Endothelial cell of umbilical vein (primary cell): ENCODE measurements at regions not wholly inside any gene's neighbourhood (a gene's known extent, or its start where the extent isn't known, plus 50 kb on each side); places are given as distances from the start of the nearest gene placed in this dataset.

Experiments
- BruUV-seq: library from RNA; stranded (reverse); fragments of 400-500 nt; replicated peaks from 2 replicates; lab custom pipeline; 2021; lab: Mats Ljungman, UMichigan
- CTCF ChIA-PET: fragments of 300-600, 350-600 bp; sonication (Branson Sonifier 250); formaldehyde crosslinking; loops from one replicate; lab custom pipeline; 2021; ENCODE audit warnings: antibody characterized with exemption, inconsistent platforms; lab: Charles Lee
- POLR2A ChIA-PET: fragments of 300-600, 350-600 bp; sonication (Branson Sonifier 250); formaldehyde crosslinking; loops from one replicate; lab custom pipeline; 2021; ENCODE audit warnings: antibody characterized with exemption, inconsistent platforms; lab: Charles Lee
- DNase-seq: peaks from one replicate; pipeline ENCODE4 v3.0.0-alpha.2; 2011; ENCODE audit warnings: low read depth, low spot score
- FAIRE-seq: peaks from 2 replicates; lab custom pipeline; 2011; peaks lifted over from hg19 to GRCh38; lab: Jason Lieb, UNC
- H2AFZ ChIP-seq: 2 replicates; pipeline ENCODE4 v1.6.0; 2012; ENCODE audit warnings: low read depth, low read length, control low read depth, inconsistent platforms
- H3K27ac ChIP-seq: 2 replicates; pipeline ENCODE4 v1.5.1; 2011; ENCODE audit warnings: low read depth, mild to moderate bottlenecking, control low read depth, low read length, moderate library complexity; ENCODE audit not compliant: insufficient read depth
- H3K27me3 ChIP-seq, 2 experiments: 2 replicates each; pipeline versions ENCODE4 v1.6.0 to v1.6.1; 2011; ENCODE audit warnings: low read length in 2 of 2, mixed read lengths in 1 of 2; ENCODE audit not compliant: control insufficient read depth in 2 of 2, insufficient read depth in 2 of 2
- H3K36me3 ChIP-seq, 2 experiments: 2 replicates in 1 of 2; 3 replicates in 1 of 2; pipeline ENCODE4 v1.5.1; 2011; ENCODE audit warnings: low read length in 2 of 2, mild to moderate bottlenecking in 1 of 2, moderate library complexity in 1 of 2; ENCODE audit not compliant: control insufficient read depth in 2 of 2, insufficient read depth in 2 of 2; ENCODE audit errors: extremely low read depth in 1 of 2
- H3K4me1 ChIP-seq: 3 replicates; pipeline ENCODE4 v1.5.1; 2011; ENCODE audit warnings: mild to moderate bottlenecking, low read length; ENCODE audit not compliant: control insufficient read depth, insufficient read depth; ENCODE audit errors: extremely low read depth
- H3K4me2 ChIP-seq: 2 replicates; pipeline ENCODE4 v1.6.1; 2011; ENCODE audit warnings: low read length, control low read depth, mixed read lengths; ENCODE audit not compliant: insufficient read depth
- H3K4me3 ChIP-seq, 3 experiments: fragments of 200-600 bp in 1 of 3; sonication (generic), shearing (Covaris generic) in 1 of 3; replicated peaks in 1 of 3; 2 replicates each; pipeline ENCODE4 v1.5.1; 2011 to 2016; ENCODE audit warnings: control low read depth in 3 of 3, low read length in 3 of 3, mild to moderate bottlenecking in 2 of 3, inconsistent platforms in 1 of 3, low read depth in 1 of 3, moderate library complexity in 1 of 3; ENCODE audit not compliant: insufficient read depth in 1 of 3
- H3K79me2 ChIP-seq: 2 replicates; pipeline ENCODE4 v1.6.0; 2012; ENCODE audit warnings: low read length, inconsistent platforms; ENCODE audit not compliant: control insufficient read depth, insufficient read depth
- H3K9ac ChIP-seq: replicated peaks from 2 replicates; pipeline ENCODE3; 2011; ENCODE audit warnings: low read length, control low read depth; ENCODE audit not compliant: insufficient read depth; ENCODE audit errors: extremely low read depth
- H3K9me1 ChIP-seq: replicated peaks from 3 replicates; pipeline ENCODE4 v1.6.0; 2011; ENCODE audit warnings: mild to moderate bottlenecking, low read length; ENCODE audit not compliant: control insufficient read depth, insufficient read depth; ENCODE audit errors: extremely low read depth
- H3K9me3 ChIP-seq: replicated peaks from 2 replicates; pipeline ENCODE4 v1.5.1; 2012; ENCODE audit warnings: low read length, inconsistent platforms; ENCODE audit not compliant: control insufficient read depth, insufficient read depth
- H4K20me1 ChIP-seq: replicated peaks from 2 replicates; pipeline ENCODE3; 2011; ENCODE audit warnings: mild to moderate bottlenecking, low read length; ENCODE audit not compliant: control insufficient read depth, insufficient read depth; ENCODE audit errors: extremely low read depth
- CTCF ChIP-seq, 2 donors: IDR thresholded peaks; 1 replicate in 1 of 2; 2 replicates in 1 of 2; pipeline ENCODE4 v1.5.1; 2011; ENCODE audit warnings: low read length in 2 of 2, mild to moderate bottlenecking in 2 of 2, moderate library complexity in 2 of 2, control low read depth in 1 of 2, inconsistent platforms in 1 of 2, low read depth in 1 of 2; ENCODE audit not compliant: insufficient read depth in 1 of 2; ENCODE audit errors: extremely low read depth in 1 of 2
- EZH2 ChIP-seq: IDR thresholded peaks from 2 replicates; pipeline ENCODE4 v1.6.1; 2012; ENCODE audit warnings: borderline replicate concordance, low read depth, mild to moderate bottlenecking, moderate library complexity, low read length, inconsistent platforms; ENCODE audit not compliant: severe bottlenecking
- FOS ChIP-seq: IDR thresholded peaks from 2 replicates; pipeline ENCODE4 v1.6.1; 2011; ENCODE audit warnings: mild to moderate bottlenecking, low read length, moderate library complexity, borderline replicate concordance; ENCODE audit not compliant: insufficient read depth
- GATA2 ChIP-seq: IDR thresholded peaks from 2 replicates; pipeline ENCODE4 v1.7.0; 2011; ENCODE audit warnings: low read depth, mild to moderate bottlenecking, moderate library complexity, mixed read lengths, low read length; ENCODE audit not compliant: insufficient read length, insufficient read depth
- JUN ChIP-seq: IDR thresholded peaks from 2 replicates; pipeline ENCODE4 v1.6.1; 2011; ENCODE audit warnings: borderline replicate concordance, low read depth; ENCODE audit not compliant: insufficient read length, insufficient read depth
- MAX ChIP-seq: IDR thresholded peaks from 2 replicates; pipeline ENCODE4 v1.6.1; 2011; ENCODE audit not compliant: insufficient read depth, insufficient read length
- MYC ChIP-seq: IDR thresholded peaks from one replicate; pipeline ENCODE4 v1.6.1; 2011; ENCODE audit warnings: mild to moderate bottlenecking, low read depth, low read length
- POLR2A ChIP-seq: IDR thresholded peaks from 2 replicates; pipeline ENCODE4 v1.6.1; 2012; ENCODE audit warnings: low read depth, mild to moderate bottlenecking, control low read depth, low read length
- POLR2AphosphoS5 ChIP-seq: IDR thresholded peaks from 2 replicates; pipeline ENCODE4 v1.6.1; 2012; ENCODE audit warnings: low read depth, mild to moderate bottlenecking, control low read depth, low read length, moderate library complexity; ENCODE audit not compliant: insufficient read depth
- dilution Hi-C: fragments of 300-500 bp; cut with MboI; formaldehyde crosslinking; loops from one replicate; pipeline ENCODE4 v1.15.0; 2019; ENCODE audit warnings: low sequenced_read_pairs; ENCODE audit not compliant: extremely low pct_ligation_motif_present
- intact Hi-C: fragments of 100-400 bp; cut with micrococcal nuclease; formaldehyde crosslinking; loops from one replicate; pipeline ENCODE4 v1.10.0; 2022

- Histone ChIP-seq H3K27ac (no peak overlapping the region), H3K9me1 (no peaks in the 10 kb centered on the region), H2AFZ (no peak overlapping the region), H3K9ac (no peak overlapping the region), H3K4me3 (no peak overlapping the region), H4K20me1 (no peaks in the 10 kb centered on the region), H3K27me3 (peaks cover 4 to 13% of the 10 kb centered on the region in 2 experiments), H3K79me2 (no peaks in the 10 kb centered on the region), H3K36me3 (no peaks in the 10 kb centered on the region), H3K4me2 (no peak overlapping the region), H3K4me1 (no peaks in the 10 kb centered on the region), H3K9me3 (no peaks in the 10 kb centered on the region)
- ChIA-PET POLR2A (no interaction called here), CTCF (no interaction called here)
- dilution Hi-C loops: no loop called here
- DNase-seq (no peak), FAIRE-seq (no peak)
- no peak for TF ChIP-seq EZH2
- no peak for TF ChIP-seq POLR2A
- TF ChIP-seq JUN: no peak
- no peak for TF ChIP-seq FOS
- no peak for TF ChIP-seq CTCF (IDR thresholded peaks at IDR 0.05; ENCODE audit: extremely low read depth in 1 of 2, insufficient read depth in 1 of 2, low read depth in 1 of 2, low read length in 2 of 2)
- no peak for TF ChIP-seq MAX
- TF ChIP-seq GATA2: no peak
- no peak for TF ChIP-seq MYC
- TF ChIP-seq POLR2AphosphoS5: no peak
- intact Hi-C loops: no loop called here
- no TSS peak for BruUV-seq
Observed at GRCh38 chr6:142669471-142670351, 275.3 kb downstream of the HIVEP2 start.
